ENCODE measurements at regions not wholly inside any gene's neighbourhood (a gene's known extent, or its start where the extent isn't known, plus 50 kb on each side); places are given as distances from the start of the nearest gene placed in this dataset.

GRCh38 chr17:72025113-72025512 is 95.7 kb upstream of the SOX9 start:
- Histone ChIP-seq H3K9me3 (no peaks in the 10 kb centered on the region), H3K4me1 (peaks cover 5% of the 10 kb centered on the region), H3K27me3 (ENCODE audit: low read depth) (peaks cover 9% of the 10 kb centered on the region), H3K36me3 (no peaks in the 10 kb centered on the region), H3K4me3 (no peak overlapping the region), H3K27ac (no peak overlapping the region)
- no peak for DNase-seq
- intact Hi-C loops (cut with DNase I): no loop called here
- no peak for ATAC-seq
- no peak for TF ChIP-seq CTCF (IDR thresholded peaks at IDR 0.05)

GRCh38 chr17:72030067-72030899 is 90.5 kb upstream of the SOX9 start:
- ATAC-seq: peak; percentile 68 to 72
- H3K27ac ChIP-seq: no peak overlapping the region
- intact Hi-C loops (cut with DNase I): no loop called here

DNA sequence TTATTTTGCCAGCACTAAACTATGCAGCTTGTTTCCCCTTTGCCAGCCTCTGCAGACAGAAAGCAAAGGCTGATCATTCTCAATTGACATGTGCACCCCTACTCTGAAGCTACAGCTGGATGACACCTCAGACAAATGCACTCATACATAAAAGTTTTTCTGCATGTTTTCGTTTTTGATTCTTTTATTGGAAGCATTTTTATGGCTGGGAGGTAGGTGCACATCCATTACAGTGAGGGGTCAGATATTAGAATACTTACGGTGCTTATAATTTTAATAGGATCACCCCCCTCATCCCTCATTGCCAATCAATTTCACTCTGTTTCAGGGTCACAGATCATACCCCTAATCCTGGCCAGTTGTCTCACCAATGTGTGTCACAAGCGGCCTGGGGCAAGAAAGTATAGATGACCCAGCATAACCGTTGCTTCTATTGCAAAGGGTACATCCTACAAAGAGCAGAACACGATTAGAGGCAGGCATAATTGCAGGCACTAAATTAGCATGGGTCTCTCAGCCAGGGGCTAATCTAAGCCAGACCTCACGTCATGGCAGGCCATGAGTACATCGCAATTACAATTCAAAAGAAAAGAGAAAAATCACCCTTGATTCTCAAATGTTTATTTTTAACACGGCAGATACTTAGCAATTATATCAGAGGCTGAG is 89.5 kb upstream of the SOX9 start:
- TF ChIP-seq CTCF (IDR thresholded peaks at IDR 0.05): no peak
- peaks cover 10% of the 10 kb centered on the region for H3K4me1 ChIP-seq
- H3K27ac ChIP-seq: no peak overlapping the region
- H3K27me3 ChIP-seq (ENCODE audit: low read depth): peaks cover 9% of the 10 kb centered on the region
- ATAC-seq (no peak), DNase-seq (no peak)
- no peak overlapping the region for H3K4me3 ChIP-seq
- no peaks in the 10 kb centered on the region for H3K9me3 ChIP-seq
- intact Hi-C loops (cut with DNase I): no loop called here
- no peaks in the 10 kb centered on the region for H3K36me3 ChIP-seq

More at GRCh38 chr17:72030067-72030899, 90.5 kb upstream of the SOX9 start:
- Histone ChIP-seq H3K9me3 (no peaks in the 10 kb centered on the region), H3K4me3 (peak overlapping the region; percentile 45), H3K4me1 (peaks cover 10% of the 10 kb centered on the region), H3K27me3 (ENCODE audit: low read depth) (peaks cover 9% of the 10 kb centered on the region), H3K36me3 (no peaks in the 10 kb centered on the region)
- peak; percentile 41 for DNase-seq
- no peak for TF ChIP-seq CTCF (IDR thresholded peaks at IDR 0.05)

DNA sequence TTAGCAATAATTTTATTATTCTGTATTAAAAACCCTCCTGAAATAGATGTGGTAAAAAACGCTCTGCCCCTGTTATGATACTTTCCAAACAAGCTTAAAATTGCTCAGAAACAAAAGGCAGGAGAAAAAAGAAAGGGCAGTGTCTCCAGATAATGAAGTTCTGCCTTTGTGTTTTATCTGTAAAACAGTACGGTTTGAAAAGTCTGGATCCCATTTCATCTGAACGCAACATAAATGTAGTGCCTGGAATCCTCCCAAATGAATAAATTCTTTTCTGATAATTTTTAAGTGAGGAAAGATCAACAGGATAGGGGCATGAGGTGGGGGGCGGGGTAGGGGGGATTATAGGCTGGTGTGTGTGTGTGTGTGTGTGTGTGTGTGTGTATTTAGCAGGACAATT is 87.5 kb upstream of the SOX9 start:
- Histone ChIP-seq H3K4me3 (no peak overlapping the region), H3K27me3 (ENCODE audit: low read depth) (no peaks in the 10 kb centered on the region), H3K36me3 (no peaks in the 10 kb centered on the region), H3K4me1 (peaks cover 10% of the 10 kb centered on the region), H3K27ac (no peak overlapping the region), H3K9me3 (no peaks in the 10 kb centered on the region)
- ATAC-seq (no peak), DNase-seq (no peak)
- intact Hi-C loops (cut with DNase I): no loop called here
- no peak for TF ChIP-seq CTCF (IDR thresholded peaks at IDR 0.05)

DNA sequence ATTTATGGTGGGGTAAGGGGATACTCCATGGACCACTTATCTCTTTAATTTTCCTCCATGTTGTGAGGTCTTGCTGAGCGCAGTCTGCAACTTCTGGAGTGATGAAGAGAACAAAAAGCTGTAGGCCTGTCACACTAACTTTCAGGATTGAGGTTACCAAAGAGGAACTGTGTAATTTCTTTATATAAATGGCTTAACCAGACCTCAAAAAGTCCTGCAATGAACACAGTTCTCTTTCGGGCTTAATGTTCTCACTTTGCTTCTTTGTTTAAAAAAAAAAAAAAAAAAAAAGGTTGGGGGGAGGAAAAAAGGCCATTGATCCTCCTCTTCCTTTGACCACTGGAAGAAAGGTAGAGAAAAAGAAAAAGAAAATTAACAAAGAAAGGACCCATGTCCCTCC is 86.8 kb upstream of the SOX9 start:
- DNase-seq (no peak), ATAC-seq (no peak)
- no peak overlapping the region for H3K27ac ChIP-seq
- H3K4me3 ChIP-seq: no peak overlapping the region
- no peaks in the 10 kb centered on the region for H3K27me3 ChIP-seq (ENCODE audit: low read depth)
- no peaks in the 10 kb centered on the region for H3K9me3 ChIP-seq
- H3K36me3 ChIP-seq: no peaks in the 10 kb centered on the region
- intact Hi-C loops (cut with DNase I): no loop called here
- no peak for TF ChIP-seq CTCF (IDR thresholded peaks at IDR 0.05)
- H3K4me1 ChIP-seq: peaks cover 10% of the 10 kb centered on the region

All from lower lobe of right lung (tissue), 2 donors.